GM12878 (cell line): ENCODE measurements at regions not wholly inside any gene's neighbourhood (a gene's known extent, or its start where the extent isn't known, plus 50 kb on each side); places are given as distances from the start of the nearest gene placed in this dataset.
A peak's percentile ranks its signal among the peaks of the same experiment; 100 is the strongest.

ENCODE experiments used
- ATAC-seq: fragments of 200-7000 bp; cut with Tn5 transposase; 3 replicates; pipeline ENCODE4 v1.9.1; 2020; ENCODE audit warnings: mild to moderate bottlenecking, moderate library complexity
- BruUV-seq: library from RNA; stranded (reverse); fragments of 400-500 nt; replicated peaks from 2 replicates; lab custom pipeline; 2021; lab: Mats Ljungman, UMichigan
- CTCF ChIA-PET: fragments of 300-600 bp; sonication (Branson Sonifier 250); formaldehyde crosslinking; extraction: SDS; loops from one replicate; lab custom pipeline; 2021; ENCODE audit warnings: inconsistent platforms; lab: Yijun Ruan, JAX
- POLR2A ChIA-PET: fragments of 350-600 bp; formaldehyde crosslinking; extraction: SDS; loops from one replicate; lab custom pipeline; 2021; ENCODE audit warnings: inconsistent platforms; lab: Charles Lee
- RAD21 ChIA-PET: fragments of 300-600 bp; sonication (Branson Sonifier 250); formaldehyde crosslinking; loops from one replicate; lab custom pipeline; 2023; ENCODE audit warnings: antibody characterized with exemption; ENCODE audit not compliant: unreplicated experiment; lab: Charles Lee
- SMC1A ChIA-PET: fragments of 300-600 bp; sonication (Branson Sonifier 250); formaldehyde crosslinking; loops from one replicate; lab custom pipeline; 2023; ENCODE audit not compliant: unreplicated experiment, uncharacterized antibody; lab: Charles Lee
- DNase-seq: peaks from one replicate; pipeline ENCODE4 v3.0.0-alpha.2; 2011; ENCODE audit warnings: low read depth, low spot score
- FAIRE-seq: peaks from 3 replicates; lab custom pipeline; 2011; peaks lifted over from hg19 to GRCh38; lab: Jason Lieb, UNC
- H2AFZ ChIP-seq: 2 replicates; pipeline ENCODE4 v1.6.0; 2011; ENCODE audit warnings: low read depth, low read length, control low read depth; ENCODE audit not compliant: control insufficient read depth
- H3K27ac ChIP-seq: 2 replicates; pipeline ENCODE4 v1.5.1; 2011; ENCODE audit warnings: control low read depth; ENCODE audit not compliant: control insufficient read depth, insufficient read depth
- H3K27me3 ChIP-seq, 2 experiments: replicated peaks in 1 of 2; 2 replicates each; pipeline versions ENCODE4 v1.6.0 to v1.6.1; 2011; ENCODE audit warnings: low read length in 1 of 2; ENCODE audit not compliant: control insufficient read depth in 2 of 2, insufficient read depth in 2 of 2
- H3K36me3 ChIP-seq, 2 experiments: 2 replicates each; pipeline ENCODE4 v1.5.1; 2011; ENCODE audit warnings: low read length in 1 of 2; ENCODE audit not compliant: control insufficient read depth in 2 of 2, insufficient read depth in 2 of 2
- H3K4me1 ChIP-seq: 2 replicates; pipeline ENCODE4 v1.6.1; 2011; ENCODE audit warnings: mild to moderate bottlenecking, low read length, moderate library complexity, mixed read lengths; ENCODE audit not compliant: control insufficient read depth, insufficient read depth
- H3K4me2 ChIP-seq: 2 replicates; pipeline ENCODE4 v1.6.0; 2011; ENCODE audit warnings: control low read depth; ENCODE audit not compliant: control insufficient read depth, insufficient read depth
- H3K4me3 ChIP-seq: fragments of 200-600 bp; sonication (generic); 2 replicates; pipeline ENCODE4 v1.5.1; 2016
- H3K79me2 ChIP-seq: 2 replicates; pipeline ENCODE4 v1.6.0; 2011; ENCODE audit warnings: low read length; ENCODE audit not compliant: control insufficient read depth, insufficient read depth
- H3K9ac ChIP-seq: 2 replicates; pipeline ENCODE4 v1.8.0; 2011; ENCODE audit warnings: low read length, control low read depth, mixed read lengths; ENCODE audit not compliant: control insufficient read depth, insufficient read depth
- H3K9me3 ChIP-seq: replicated peaks from 3 replicates; pipeline ENCODE4 v1.5.1; 2011; ENCODE audit warnings: mild to moderate bottlenecking, low read length; ENCODE audit not compliant: control insufficient read depth, insufficient read depth
- H4K20me1 ChIP-seq: 2 replicates; pipeline ENCODE4 v1.6.0; 2011; ENCODE audit not compliant: control insufficient read depth, insufficient read depth
- BACH1 ChIP-seq: fragments of 450-650 bp; IDR thresholded peaks from 2 replicates; pipeline ENCODE4 v1.6.1; 2017; ENCODE audit warnings: mild to moderate bottlenecking, borderline replicate concordance
- FOXM1 ChIP-seq: IDR thresholded peaks from 2 replicates; pipeline ENCODE4 v1.6.1; 2012; ENCODE audit warnings: low read depth, mild to moderate bottlenecking, inconsistent platforms, low read length, moderate library complexity
- IKZF1 ChIP-seq: fragments of 450-650 bp; conservative IDR thresholded peaks from 2 replicates; pipeline ENCODE4 v1.6.1; 2017; ENCODE audit warnings: antibody characterized with exemption, mild to moderate bottlenecking
- LARP7 ChIP-seq: fragments of 450-650 bp; IDR thresholded peaks from 2 replicates; pipeline ENCODE4 v1.6.1; 2017; ENCODE audit warnings: mild to moderate bottlenecking
- RELA ChIP-seq: fragments of 450-650 bp; IDR thresholded peaks from 2 replicates; pipeline ENCODE4 v1.8.0; 2014; ENCODE audit warnings: borderline replicate concordance; ENCODE audit not compliant: partially characterized antibody
- ZNF217 ChIP-seq: fragments of 450-650 bp; IDR thresholded peaks from 2 replicates; pipeline ENCODE4 v1.6.1; 2017; ENCODE audit warnings: antibody characterized with exemption, mild to moderate bottlenecking
- ZZZ3 ChIP-seq: IDR thresholded peaks from 2 replicates; pipeline ENCODE4 v1.6.1; 2011; ENCODE audit warnings: low read depth; ENCODE audit not compliant: control insufficient read depth, insufficient read length
- WGBS: methylation state at CpG from one replicate; pipeline ENCODE4 v1.1.6; 2016; ENCODE audit warnings: low lambda C conversion rate; ENCODE audit not compliant: insufficient replicate concordance, insufficient coverage; ENCODE audit errors: missing lambda C conversion rate; 5-methylcytosine and 5-hydroxymethylcytosine counted together
- in situ Hi-C: fragments of 300-500 bp; cut with MboI; formaldehyde crosslinking; loops from 9 replicates; pipeline ENCODE4 v1.14.3; 2018; ENCODE audit warnings: mixed read lengths
- intact Hi-C: fragments of 100-400 bp; cut with micrococcal nuclease; formaldehyde crosslinking; loops from one replicate; pipeline ENCODE4 v1.14.2; 2022; ENCODE audit not compliant: unreplicated experiment
- TF ChIP-seq, protein P1 (sequence below): IDR thresholded peaks from 2 replicates; pipeline ENCODE4 v1.6.1; 2012; ENCODE audit warnings: improper control_type of control experiment, low read depth, low read length; ENCODE audit not compliant: insufficient replicate concordance

- BruUV-seq = no TSS peak
- ATAC-seq (0 out of 3 replicates have a peak, but pooled peaks have one; percentile 16), FAIRE-seq (no peak), DNase-seq (no peak)
- TF ChIP-seq ZZZ3 (no peak), BACH1 (no peak), ZNF217 (no peak), FOXM1 (no peak), LARP7 (no peak), IKZF1 (no peak), RELA (no peak)
- TF ChIP-seq, protein P1, sequence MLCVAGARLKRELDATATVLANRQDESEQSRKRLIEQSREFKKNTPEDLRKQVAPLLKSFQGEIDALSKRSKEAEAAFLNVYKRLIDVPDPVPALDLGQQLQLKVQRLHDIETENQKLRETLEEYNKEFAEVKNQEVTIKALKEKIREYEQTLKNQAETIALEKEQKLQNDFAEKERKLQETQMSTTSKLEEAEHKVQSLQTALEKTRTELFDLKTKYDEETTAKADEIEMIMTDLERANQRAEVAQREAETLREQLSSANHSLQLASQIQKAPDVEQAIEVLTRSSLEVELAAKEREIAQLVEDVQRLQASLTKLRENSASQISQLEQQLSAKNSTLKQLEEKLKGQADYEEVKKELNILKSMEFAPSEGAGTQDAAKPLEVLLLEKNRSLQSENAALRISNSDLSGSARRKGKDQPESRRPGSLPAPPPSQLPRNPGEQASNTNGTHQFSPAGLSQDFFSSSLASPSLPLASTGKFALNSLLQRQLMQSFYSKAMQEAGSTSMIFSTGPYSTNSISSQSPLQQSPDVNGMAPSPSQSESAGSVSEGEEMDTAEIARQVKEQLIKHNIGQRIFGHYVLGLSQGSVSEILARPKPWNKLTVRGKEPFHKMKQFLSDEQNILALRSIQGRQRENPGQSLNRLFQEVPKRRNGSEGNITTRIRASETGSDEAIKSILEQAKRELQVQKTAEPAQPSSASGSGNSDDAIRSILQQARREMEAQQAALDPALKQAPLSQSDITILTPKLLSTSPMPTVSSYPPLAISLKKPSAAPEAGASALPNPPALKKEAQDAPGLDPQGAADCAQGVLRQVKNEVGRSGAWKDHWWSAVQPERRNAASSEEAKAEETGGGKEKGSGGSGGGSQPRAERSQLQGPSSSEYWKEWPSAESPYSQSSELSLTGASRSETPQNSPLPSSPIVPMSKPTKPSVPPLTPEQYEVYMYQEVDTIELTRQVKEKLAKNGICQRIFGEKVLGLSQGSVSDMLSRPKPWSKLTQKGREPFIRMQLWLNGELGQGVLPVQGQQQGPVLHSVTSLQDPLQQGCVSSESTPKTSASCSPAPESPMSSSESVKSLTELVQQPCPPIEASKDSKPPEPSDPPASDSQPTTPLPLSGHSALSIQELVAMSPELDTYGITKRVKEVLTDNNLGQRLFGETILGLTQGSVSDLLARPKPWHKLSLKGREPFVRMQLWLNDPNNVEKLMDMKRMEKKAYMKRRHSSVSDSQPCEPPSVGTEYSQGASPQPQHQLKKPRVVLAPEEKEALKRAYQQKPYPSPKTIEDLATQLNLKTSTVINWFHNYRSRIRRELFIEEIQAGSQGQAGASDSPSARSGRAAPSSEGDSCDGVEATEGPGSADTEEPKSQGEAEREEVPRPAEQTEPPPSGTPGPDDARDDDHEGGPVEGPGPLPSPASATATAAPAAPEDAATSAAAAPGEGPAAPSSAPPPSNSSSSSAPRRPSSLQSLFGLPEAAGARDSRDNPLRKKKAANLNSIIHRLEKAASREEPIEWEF = no peak
- Histone ChIP-seq H3K4me1 (no peaks in the 10 kb centered on the region), H3K79me2 (no peaks in the 10 kb centered on the region), H3K4me3 (no peak overlapping the region), H3K9ac (no peak overlapping the region), H3K27ac (no peak overlapping the region), H3K27me3 (no peaks in the 10 kb centered on the region), H3K4me2 (no peak overlapping the region), H2AFZ (peak overlapping the region; percentile 23; the same call in 1 of the 2 replicates), H3K9me3 (peaks cover 4% of the 10 kb centered on the region; the same call in 2 of the 3 replicates), H4K20me1 (no peaks in the 10 kb centered on the region), H3K36me3 (no peaks in the 10 kb centered on the region)
- 20% methylated on average over 3 of the region's 3 CpGs for WGBS
- intact Hi-C loops (no loop called here), in situ Hi-C loops (no loop called here)
- CTCF ChIA-PET = interaction anchor here (0.6 to 1.4 kb wide), 4 partner anchors 31 to 267 kb away, joined by 3 to 6 read pairs (median 3); no protein-coding TSS in a partner anchor
- SMC1A ChIA-PET = interaction anchor here (1.2 to 1.5 kb wide), 3 partner anchors 8 to 120 kb away, joined by 3 to 4 read pairs (median 3); no protein-coding TSS in a partner anchor
- POLR2A ChIA-PET = no interaction called here
- RAD21 ChIA-PET = interaction anchor here (0.7 kb wide), 1 partner anchor 67 kb away, joined by 3 read pairs; no protein-coding TSS in a partner anchor
These were observed 278.5 kb upstream of the MARCKS start for GRCh38 chr6:113578691-113579090.
